Progenitor cell of endocrine pancreas (in vitro differentiated cells): ENCODE measurements at regions not wholly inside any gene's neighbourhood (a gene's known extent, or its start where the extent isn't known, plus 50 kb on each side); places are given as distances from the start of the nearest gene placed in this dataset.

Experiments used
- DNase-seq: peaks from one replicate; pipeline ENCODE4 v3.0.0; 2021; ENCODE audit warnings: low spot score; ENCODE audit not compliant: unreplicated experiment
- H3K27ac Mint-ChIP-seq: 2 replicates; pipeline ENCODE4 v1.8.0; 2021; ENCODE audit warnings: mild to moderate bottlenecking, moderate library complexity, mixed read lengths
- H3K27me3 Mint-ChIP-seq: 2 replicates; pipeline ENCODE4 v1.8.0; 2021; ENCODE audit warnings: mixed read lengths
- H3K36me3 Mint-ChIP-seq: 2 replicates; pipeline ENCODE4 v1.8.0; 2022; ENCODE audit warnings: mixed read lengths; ENCODE audit not compliant: insufficient read depth
- H3K4me1 Mint-ChIP-seq: 2 replicates; pipeline ENCODE4 v1.8.0; 2021; ENCODE audit warnings: low read depth, mixed read lengths
- H3K4me3 Mint-ChIP-seq: 2 replicates; pipeline ENCODE4 v1.8.0; 2021; ENCODE audit warnings: low read depth, mild to moderate bottlenecking, moderate library complexity, mixed read lengths
- H3K9me3 Mint-ChIP-seq: 2 replicates; pipeline ENCODE4 v1.8.0; 2021; ENCODE audit warnings: low read depth, mixed read lengths
- TF ChIP-seq, protein P1 (sequence below): fragments of 200-600 bp; sonication (generic); IDR thresholded peaks from one replicate; pipeline ENCODE4 v1.5.0; 2021; ENCODE audit warnings: antibody characterized with exemption, mild to moderate bottlenecking; ENCODE audit not compliant: unreplicated experiment

DNA sequence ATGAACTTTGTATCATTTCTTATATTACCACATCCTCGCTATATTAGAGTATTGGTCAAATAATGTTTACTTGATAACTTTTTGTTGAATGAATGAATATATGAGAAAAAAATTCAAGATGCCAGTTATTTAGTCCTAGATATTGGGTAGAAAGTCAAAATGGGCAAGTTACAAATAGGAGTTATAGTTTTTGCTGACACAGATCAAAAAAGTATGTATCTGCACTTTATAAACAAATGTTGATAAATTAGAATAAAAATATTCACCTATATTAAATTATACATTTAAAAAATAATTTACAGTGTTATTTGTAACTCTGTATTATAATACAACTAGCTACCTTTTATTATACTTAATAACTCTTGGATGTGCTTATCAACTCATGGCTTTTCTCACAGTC lies 57.8 kb upstream of the NDST4 start:
- TF ChIP-seq, protein P1, sequence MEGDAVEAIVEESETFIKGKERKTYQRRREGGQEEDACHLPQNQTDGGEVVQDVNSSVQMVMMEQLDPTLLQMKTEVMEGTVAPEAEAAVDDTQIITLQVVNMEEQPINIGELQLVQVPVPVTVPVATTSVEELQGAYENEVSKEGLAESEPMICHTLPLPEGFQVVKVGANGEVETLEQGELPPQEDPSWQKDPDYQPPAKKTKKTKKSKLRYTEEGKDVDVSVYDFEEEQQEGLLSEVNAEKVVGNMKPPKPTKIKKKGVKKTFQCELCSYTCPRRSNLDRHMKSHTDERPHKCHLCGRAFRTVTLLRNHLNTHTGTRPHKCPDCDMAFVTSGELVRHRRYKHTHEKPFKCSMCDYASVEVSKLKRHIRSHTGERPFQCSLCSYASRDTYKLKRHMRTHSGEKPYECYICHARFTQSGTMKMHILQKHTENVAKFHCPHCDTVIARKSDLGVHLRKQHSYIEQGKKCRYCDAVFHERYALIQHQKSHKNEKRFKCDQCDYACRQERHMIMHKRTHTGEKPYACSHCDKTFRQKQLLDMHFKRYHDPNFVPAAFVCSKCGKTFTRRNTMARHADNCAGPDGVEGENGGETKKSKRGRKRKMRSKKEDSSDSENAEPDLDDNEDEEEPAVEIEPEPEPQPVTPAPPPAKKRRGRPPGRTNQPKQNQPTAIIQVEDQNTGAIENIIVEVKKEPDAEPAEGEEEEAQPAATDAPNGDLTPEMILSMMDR, result no peak
- H3K27me3 Mint-ChIP-seq, result no peaks in the 10 kb centered on the region
- H3K9me3 Mint-ChIP-seq, result peaks cover 9% of the 10 kb centered on the region
- H3K4me3 Mint-ChIP-seq, result no peak overlapping the region
- H3K27ac Mint-ChIP-seq, result no peak overlapping the region
- no peaks in the 10 kb centered on the region for H3K36me3 Mint-ChIP-seq
- H3K4me1 Mint-ChIP-seq, result no peaks in the 10 kb centered on the region
- DNase-seq, result no peak

DNA sequence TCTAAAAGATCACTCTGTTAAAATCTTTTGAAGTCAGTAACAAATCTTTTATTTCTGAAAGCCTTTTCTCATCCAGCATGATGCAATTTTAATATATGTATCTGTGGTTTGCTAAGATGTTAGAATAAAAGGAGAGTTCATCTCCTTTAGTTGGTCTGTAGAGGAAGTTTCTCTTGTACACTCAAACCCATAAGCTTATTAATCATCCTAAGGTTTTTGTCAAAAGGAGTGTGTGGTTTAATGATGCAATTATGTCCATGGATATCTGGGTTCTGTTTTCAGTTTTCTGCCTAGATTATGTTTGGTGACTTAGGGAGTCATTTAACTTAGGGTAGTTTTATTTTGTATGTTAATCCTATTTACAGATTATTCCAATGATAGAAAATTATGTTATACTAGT lies 52.1 kb upstream of the NDST4 start:
- Mint-ChIP-seq H3K4me3 (no peak overlapping the region), H3K4me1 (no peaks in the 10 kb centered on the region)
- no peak for DNase-seq

More for the DNA sequence above, 52.1 kb upstream of the NDST4 start:
- Mint-ChIP-seq H3K27me3 (no peaks in the 10 kb centered on the region), H3K27ac (no peak overlapping the region), H3K36me3 (no peaks in the 10 kb centered on the region), H3K9me3 (peaks cover 8% of the 10 kb centered on the region)
- TF ChIP-seq, protein P1, result no peak
